ENCODE measurements at regions not wholly inside any gene's neighbourhood (a gene's known extent, or its start where the extent isn't known, plus 50 kb on each side); places are given as distances from the start of the nearest gene placed in this dataset.

- H3K27me3 Mint-ChIP-seq: no peaks in the 10 kb centered on the region
- H3K4me1 Mint-ChIP-seq (ENCODE audit: low read depth): no peaks in the 10 kb centered on the region
- ATAC-seq (ENCODE audit: poor library complexity) (no peak), DNase-seq (no peak)
- intact Hi-C loops (cut with DNase I, micrococcal nuclease): no loop called here
- H3K9me3 Mint-ChIP-seq: no peaks in the 10 kb centered on the region
- CTCF ChIA-PET: no interaction called here
- no peak overlapping the region for H3K4me3 Mint-ChIP-seq
- H3K36me3 Mint-ChIP-seq (ENCODE audit: low read depth): no peaks in the 10 kb centered on the region
- no peak overlapping the region for H3K27ac Mint-ChIP-seq
- H3K4me3 ChIP-seq (ENCODE audit: low read length): no peak overlapping the region
- H3K9me3 ChIP-seq (ENCODE audit: control insufficient read depth in 1 of 2, insufficient read depth in 1 of 2, low read length in 2 of 2): peaks cover 0 to 3% of the 10 kb centered on the region in 2 experiments
- H3K36me3 ChIP-seq (ENCODE audit: insufficient read depth, low read length): no peaks in the 10 kb centered on the region
- POLR2A ChIA-PET: no interaction called here
- TF ChIP-seq, protein P1, sequence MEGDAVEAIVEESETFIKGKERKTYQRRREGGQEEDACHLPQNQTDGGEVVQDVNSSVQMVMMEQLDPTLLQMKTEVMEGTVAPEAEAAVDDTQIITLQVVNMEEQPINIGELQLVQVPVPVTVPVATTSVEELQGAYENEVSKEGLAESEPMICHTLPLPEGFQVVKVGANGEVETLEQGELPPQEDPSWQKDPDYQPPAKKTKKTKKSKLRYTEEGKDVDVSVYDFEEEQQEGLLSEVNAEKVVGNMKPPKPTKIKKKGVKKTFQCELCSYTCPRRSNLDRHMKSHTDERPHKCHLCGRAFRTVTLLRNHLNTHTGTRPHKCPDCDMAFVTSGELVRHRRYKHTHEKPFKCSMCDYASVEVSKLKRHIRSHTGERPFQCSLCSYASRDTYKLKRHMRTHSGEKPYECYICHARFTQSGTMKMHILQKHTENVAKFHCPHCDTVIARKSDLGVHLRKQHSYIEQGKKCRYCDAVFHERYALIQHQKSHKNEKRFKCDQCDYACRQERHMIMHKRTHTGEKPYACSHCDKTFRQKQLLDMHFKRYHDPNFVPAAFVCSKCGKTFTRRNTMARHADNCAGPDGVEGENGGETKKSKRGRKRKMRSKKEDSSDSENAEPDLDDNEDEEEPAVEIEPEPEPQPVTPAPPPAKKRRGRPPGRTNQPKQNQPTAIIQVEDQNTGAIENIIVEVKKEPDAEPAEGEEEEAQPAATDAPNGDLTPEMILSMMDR (IDR thresholded peaks at IDR 0.05): no peak
- H3K27ac ChIP-seq (ENCODE audit: low read depth in 1 of 2, low read length in 2 of 2): no peak overlapping the region
- H3K27me3 ChIP-seq (ENCODE audit: control insufficient read depth in 1 of 2, insufficient read depth in 2 of 2, low read length in 2 of 2): no peaks in the 10 kb centered on the region
- no peaks in the 10 kb centered on the region for H3K4me1 ChIP-seq (ENCODE audit: insufficient read depth, low read length)
Measured at GRCh38 chr2:59575191-59575590, 978.3 kb downstream of the BCL11A start.

GRCh38 chr2:59572227-59572626 lies 981.2 kb downstream of the BCL11A start:
- no peaks in the 10 kb centered on the region for H3K4me1 Mint-ChIP-seq (ENCODE audit: low read depth)
- POLR2A ChIA-PET: no interaction called here

DNA sequence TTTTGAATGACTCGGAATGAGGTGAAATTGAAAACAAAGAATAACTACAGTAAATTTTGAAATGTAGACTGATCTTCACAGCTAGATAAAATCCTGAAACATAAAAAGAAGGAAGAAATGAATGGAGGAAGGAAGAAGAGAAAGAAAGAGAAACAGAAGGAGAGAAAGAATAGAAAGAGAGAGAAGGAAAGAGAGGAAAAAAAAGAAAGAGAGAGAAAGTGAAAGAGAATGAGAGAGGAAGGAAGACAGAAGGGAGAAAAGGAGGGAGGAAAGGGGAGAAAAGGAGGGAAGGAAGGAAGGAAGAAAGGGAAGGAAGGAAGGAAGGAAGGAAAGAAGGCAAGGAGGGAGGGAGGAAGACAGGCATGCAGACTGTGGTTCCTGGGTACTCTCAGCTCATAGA lies 982.6 kb downstream of the BCL11A start:
- Histone ChIP-seq H3K4me1 (ENCODE audit: insufficient read depth, low read length) (no peaks in the 10 kb centered on the region), H3K9me3 (ENCODE audit: control insufficient read depth in 1 of 2, insufficient read depth in 1 of 2, low read length in 2 of 2) (peaks cover 0 to 3% of the 10 kb centered on the region in 2 experiments), H3K27ac (ENCODE audit: low read depth in 1 of 2, low read length in 2 of 2) (no peak overlapping the region), H3K4me3 (ENCODE audit: low read length) (no peak overlapping the region), H3K36me3 (ENCODE audit: insufficient read depth, low read length) (no peaks in the 10 kb centered on the region), H3K27me3 (ENCODE audit: control insufficient read depth in 1 of 2, insufficient read depth in 2 of 2, low read length in 2 of 2) (no peaks in the 10 kb centered on the region)
- no peaks in the 10 kb centered on the region for H3K9me3 Mint-ChIP-seq
- H3K27me3 Mint-ChIP-seq: no peaks in the 10 kb centered on the region
- ATAC-seq (ENCODE audit: poor library complexity): no peak
- POLR2A ChIA-PET: no interaction called here
- no peaks in the 10 kb centered on the region for H3K36me3 Mint-ChIP-seq (ENCODE audit: low read depth)
- H3K4me1 Mint-ChIP-seq (ENCODE audit: low read depth): no peaks in the 10 kb centered on the region
- H3K4me3 Mint-ChIP-seq: no peak overlapping the region
- intact Hi-C loops (cut with DNase I, micrococcal nuclease): no loop called here
- CTCF ChIA-PET: interaction anchor here (1.3 kb wide), 1 partner anchor 17 kb away, joined by 4 read pairs; no protein-coding TSS in a partner anchor
- TF ChIP-seq, protein P1 (IDR thresholded peaks at IDR 0.05): no peak
- H3K27ac Mint-ChIP-seq: no peak overlapping the region
- DNase-seq: no peak

More at GRCh38 chr2:59572227-59572626, 981.2 kb downstream of the BCL11A start:
- H3K4me3 Mint-ChIP-seq: no peak overlapping the region
- CTCF ChIA-PET: interaction anchor here (1.3 kb wide), 1 partner anchor 18 kb away, joined by 4 read pairs; no protein-coding TSS in a partner anchor
- H3K27me3 Mint-ChIP-seq: no peaks in the 10 kb centered on the region
- H3K9me3 Mint-ChIP-seq: no peaks in the 10 kb centered on the region
- Histone ChIP-seq H3K4me3 (ENCODE audit: low read length) (no peak overlapping the region), H3K36me3 (ENCODE audit: insufficient read depth, low read length) (no peaks in the 10 kb centered on the region), H3K27me3 (ENCODE audit: control insufficient read depth in 1 of 2, insufficient read depth in 2 of 2, low read length in 2 of 2) (no peaks in the 10 kb centered on the region), H3K4me1 (ENCODE audit: insufficient read depth, low read length) (no peaks in the 10 kb centered on the region), H3K27ac (ENCODE audit: low read depth in 1 of 2, low read length in 2 of 2) (no peak overlapping the region), H3K9me3 (ENCODE audit: control insufficient read depth in 1 of 2, insufficient read depth in 1 of 2, low read length in 2 of 2) (peaks cover 0 to under 1% of the 10 kb centered on the region in 2 experiments)
- TF ChIP-seq, protein P1 (IDR thresholded peaks at IDR 0.05): no peak
- DNase-seq (no peak), ATAC-seq (ENCODE audit: poor library complexity) (no peak)
- no peaks in the 10 kb centered on the region for H3K36me3 Mint-ChIP-seq (ENCODE audit: low read depth)
- no peak overlapping the region for H3K27ac Mint-ChIP-seq
- intact Hi-C loops (cut with DNase I, micrococcal nuclease): no loop called here

All from CD4-positive, alpha-beta T cell (primary cell).